Left hindlimb (tissue), 1 donor: ENCODE measurements at regions not wholly inside any gene's neighbourhood (a gene's known extent, or its start where the extent isn't known, plus 50 kb on each side); places are given as distances from the start of the nearest gene placed in this dataset.
"Not testable (repeated sequence)": the region's sequence is repeated elsewhere in the genome, so short reads cannot be mapped to it uniquely, and the experiment has no call there.

Experiments
- DNase-seq: peaks from one replicate; pipeline ENCODE4 v3.0.0-alpha.2; 2018

GRCh38 chr18:22828171-22828570 is 105.0 kb upstream of the RBBP8 start:
- no peak for DNase-seq

- not testable (repeated sequence) for DNase-seq
Observed at GRCh38 chr18:22828583-22828982, 104.5 kb upstream of the RBBP8 start.

DNA sequence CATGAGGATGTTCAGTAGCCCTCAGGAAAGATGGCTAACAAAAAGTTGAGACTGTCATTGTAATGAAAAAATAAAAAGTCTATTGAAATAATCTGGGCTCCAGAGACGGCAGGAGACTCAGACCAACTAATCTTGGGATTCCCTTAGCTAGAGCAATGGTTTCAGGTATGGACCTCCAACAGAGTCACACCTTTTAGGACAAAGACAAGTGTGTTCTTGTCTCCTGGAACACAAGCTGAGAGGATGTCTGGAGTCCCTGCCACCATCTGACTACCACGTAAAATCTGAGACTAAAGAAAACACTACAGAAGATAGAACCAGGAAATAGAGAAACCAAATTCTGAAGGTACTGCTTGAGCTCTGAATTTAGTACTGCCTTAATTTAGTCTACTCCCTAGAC is 103.3 kb upstream of the RBBP8 start:
- no peak for DNase-seq

DNA sequence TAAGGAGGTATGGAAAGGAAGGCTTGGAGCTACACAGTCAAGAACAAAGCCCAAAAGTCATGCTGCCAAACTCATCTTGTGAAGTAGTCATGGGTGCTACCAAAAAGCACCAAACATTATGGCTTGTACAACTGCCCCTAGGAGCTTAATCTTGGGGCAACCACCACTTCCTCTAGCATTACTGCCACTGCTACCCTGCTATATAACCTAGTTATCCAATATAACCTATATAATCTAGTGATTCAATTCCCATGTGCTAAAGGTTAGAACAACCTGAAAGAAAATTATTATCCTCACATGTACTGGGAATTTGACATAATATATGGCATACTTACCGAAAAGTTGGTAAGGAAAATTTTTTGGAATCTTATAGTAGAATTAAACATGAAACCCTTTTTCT is 102.6 kb upstream of the RBBP8 start:
- no peak for DNase-seq

- DNase-seq = no peak
Observed at GRCh38 chr18:22831441-22831904, 101.7 kb upstream of the RBBP8 start.

GRCh38 chr18:22836932-22837331 is 96.2 kb upstream of the RBBP8 start:
- no peak for DNase-seq

DNA sequence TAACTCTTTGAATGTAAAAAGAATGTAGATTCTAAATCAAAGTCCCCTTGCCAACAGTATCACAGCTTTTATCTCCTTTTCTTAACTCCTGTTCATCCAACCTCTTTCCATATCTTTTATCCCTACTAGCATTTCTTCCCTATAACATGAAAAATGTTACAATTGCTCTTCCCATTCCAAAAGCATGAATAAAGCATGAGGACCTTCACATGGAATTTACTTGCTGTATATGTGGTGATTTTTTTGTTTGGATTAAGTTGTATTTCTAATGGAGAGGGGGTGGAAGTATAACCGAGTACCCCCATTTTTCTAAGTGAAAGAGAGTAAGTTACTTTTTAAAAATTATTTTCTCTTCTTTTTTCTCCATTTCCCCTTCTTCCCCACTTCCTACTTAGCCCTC is 94.9 kb upstream of the RBBP8 start:
- DNase-seq = no peak

GRCh38 chr18:22838639-22839277 is 94.4 kb upstream of the RBBP8 start:
- DNase-seq = no peak

DNA sequence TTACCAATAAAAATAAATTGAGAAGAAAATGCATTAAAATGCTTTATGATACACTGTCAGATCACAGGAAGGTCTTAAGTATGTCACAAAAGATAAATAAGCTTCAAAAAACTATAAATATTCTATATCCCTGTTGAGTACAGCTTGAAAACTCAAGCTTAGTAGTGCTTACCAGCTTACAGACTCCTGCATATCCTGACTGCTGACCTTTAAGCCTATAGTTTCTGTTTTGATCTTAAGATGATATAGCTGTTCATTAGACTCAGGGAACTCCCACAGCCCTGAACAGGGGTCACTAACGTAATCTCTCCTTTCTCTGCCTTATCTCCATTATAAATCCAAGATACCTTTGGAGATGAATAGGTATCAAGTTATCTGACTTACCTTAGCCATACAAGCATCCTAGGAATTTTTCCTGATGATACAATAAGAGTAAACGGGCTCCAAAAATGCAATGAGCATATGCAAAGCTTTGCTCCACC is 93.7 kb upstream of the RBBP8 start:
- no peak for DNase-seq

GRCh38 chr18:22840606-22841144 is 92.5 kb upstream of the RBBP8 start:
- no peak for DNase-seq

GRCh38 chr18:22841840-22842239 is 91.3 kb upstream of the RBBP8 start:
- DNase-seq = no peak

GRCh38 chr18:22844190-22844589 is 88.9 kb upstream of the RBBP8 start:
- no peak for DNase-seq

DNA sequence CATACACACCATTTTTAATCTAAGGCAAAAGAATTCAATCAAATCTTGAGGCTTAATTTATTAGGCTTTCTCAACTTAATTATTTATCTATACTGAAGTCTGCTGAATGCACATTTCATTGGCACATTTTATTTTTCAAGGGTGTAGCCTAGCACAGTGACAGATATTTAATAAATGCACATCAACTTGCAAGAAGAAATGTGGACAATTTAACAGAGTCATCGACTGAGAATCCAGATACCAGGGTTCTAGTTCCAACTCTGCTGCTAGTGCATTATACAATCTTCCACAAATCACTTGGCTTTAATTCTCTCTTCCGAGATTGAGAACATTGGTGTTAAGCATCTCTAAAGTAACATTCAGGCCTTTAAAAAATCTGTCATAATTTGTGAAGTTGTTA is 88.5 kb upstream of the RBBP8 start:
- DNase-seq = no peak

- DNase-seq = no peak
Observed at GRCh38 chr18:22846088-22846683, 86.9 kb upstream of the RBBP8 start.

DNA sequence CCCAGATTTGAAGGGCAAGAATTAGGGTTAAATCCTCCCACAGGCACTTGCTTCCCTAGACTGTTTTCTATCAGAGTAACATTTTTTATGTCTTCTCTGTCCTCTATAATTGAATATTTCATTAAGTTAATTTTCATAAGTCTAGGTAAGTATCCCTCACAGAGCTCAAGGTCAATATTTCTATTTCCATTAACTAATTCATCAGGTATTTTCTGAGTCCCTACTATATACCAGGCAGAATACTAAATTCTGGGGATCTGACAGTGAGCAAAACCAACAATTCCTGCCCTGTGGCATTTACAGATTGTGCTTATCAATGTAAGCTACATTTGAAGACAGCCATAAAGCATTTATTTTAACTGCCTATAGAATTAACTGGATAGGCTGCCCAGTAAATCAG is 86.4 kb upstream of the RBBP8 start:
- DNase-seq = no peak

- no peak for DNase-seq
Observed at GRCh38 chr18:22847392-22847791, 85.7 kb upstream of the RBBP8 start.

GRCh38 chr18:22847867-22848451 is 85.2 kb upstream of the RBBP8 start:
- DNase-seq = no peak

GRCh38 chr18:22848615-22849014 is 84.5 kb upstream of the RBBP8 start:
- DNase-seq = no peak

GRCh38 chr18:22856870-22857269 is 76.3 kb upstream of the RBBP8 start:
- no peak for DNase-seq

- DNase-seq = no peak
Observed at GRCh38 chr18:22858121-22858520, 75.0 kb upstream of the RBBP8 start.

DNA sequence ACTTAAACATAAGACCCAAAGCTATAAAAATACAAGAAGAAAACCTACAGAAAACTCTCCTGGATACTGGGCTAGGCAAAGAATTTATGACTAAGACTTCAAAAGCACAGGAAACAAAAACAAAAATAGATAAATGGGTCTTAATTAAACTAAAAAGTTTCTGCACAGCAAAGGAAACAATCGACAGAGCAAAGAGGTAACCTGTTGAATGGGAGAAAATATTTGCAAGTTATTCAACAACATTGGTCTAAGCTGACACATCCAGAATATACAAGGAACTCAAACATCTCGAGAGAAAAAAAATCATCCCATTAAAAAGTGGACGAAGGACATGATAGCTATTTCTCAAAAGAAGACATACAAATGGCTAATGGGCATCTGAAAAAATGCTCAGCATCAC is 72.3 kb upstream of the RBBP8 start:
- DNase-seq = no peak

- DNase-seq = no peak
Observed at GRCh38 chr18:22865354-22866116, 67.6 kb upstream of the RBBP8 start.

DNA sequence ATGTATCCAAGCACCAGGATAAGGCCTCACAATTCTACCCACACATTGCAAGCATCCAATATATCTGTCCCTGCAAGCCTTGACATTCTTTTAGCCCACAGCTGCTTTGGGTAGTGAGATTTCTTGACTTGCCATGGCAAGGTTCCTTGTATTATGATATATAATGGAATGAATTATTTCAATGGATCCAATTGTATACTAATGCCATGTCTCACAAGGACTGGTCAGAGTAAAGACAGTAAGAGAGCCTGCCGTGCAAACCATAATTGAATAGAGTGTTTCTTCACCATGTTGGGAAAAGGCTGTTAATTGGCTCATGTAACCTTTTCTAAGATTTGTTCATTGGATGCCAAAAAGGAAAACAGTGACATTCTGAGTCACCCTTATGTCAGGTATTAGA is 64.3 kb upstream of the RBBP8 start:
- no peak for DNase-seq
